OCI-M1 (cell line): ENCODE measurements at regions not wholly inside any gene's neighbourhood (a gene's known extent, or its start where the extent isn't known, plus 50 kb on each side); places are given as distances from the start of the nearest gene placed in this dataset.

Experiments
- DNase-seq: peaks from one replicate; lab custom pipeline; 2025; lab: John Stamatoyannopoulos, UW

DNA sequence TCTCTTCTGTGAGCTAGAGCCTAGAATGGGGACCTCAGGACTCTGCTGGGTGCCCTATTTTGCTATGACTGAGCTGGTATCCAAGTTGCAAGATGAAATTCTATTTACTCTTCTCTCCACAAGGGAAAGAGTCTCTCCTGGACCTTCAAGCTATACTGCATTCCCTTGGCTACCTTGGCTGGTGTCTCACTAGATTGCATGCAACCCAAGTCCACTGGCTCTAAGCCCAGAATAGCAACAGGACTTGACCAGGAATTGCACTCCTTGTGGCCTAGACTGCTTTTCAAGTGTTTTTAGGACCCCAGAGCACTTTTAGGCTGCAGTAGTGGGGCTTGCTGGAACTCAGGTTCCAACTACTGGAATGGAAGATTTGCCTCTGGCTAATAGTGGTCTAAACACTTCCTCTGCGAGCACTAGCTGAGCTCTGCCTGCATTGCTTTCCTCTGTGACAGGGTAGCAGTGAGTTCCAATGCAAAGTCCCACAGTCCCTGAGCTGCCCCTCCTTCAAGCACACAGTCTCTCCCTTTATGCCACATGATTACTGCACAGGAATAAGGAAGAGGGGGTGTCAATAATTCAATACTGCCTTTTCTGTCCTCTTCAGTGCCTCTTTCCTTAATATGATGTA lies 1009.1 kb upstream of the FLRT2 start:
- no peak for DNase-seq

DNA sequence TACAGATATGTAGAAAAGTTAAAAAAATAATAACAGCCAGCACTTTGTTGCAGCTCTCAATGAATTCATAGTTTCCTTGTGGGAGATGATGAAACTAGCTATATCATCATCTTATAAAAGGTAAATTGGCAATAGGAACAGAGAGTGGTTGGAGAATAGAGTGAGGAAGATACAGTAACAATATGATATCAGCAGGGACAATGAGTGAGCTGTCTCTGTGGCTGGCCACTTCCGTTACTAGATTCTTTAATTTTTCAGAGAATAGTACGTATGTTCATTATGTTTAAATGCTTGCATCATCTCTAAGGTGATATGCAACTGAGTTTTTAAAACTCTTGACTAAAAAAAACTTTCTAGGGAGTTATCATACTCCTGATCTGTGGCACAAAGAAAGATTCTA lies 1006.2 kb upstream of the FLRT2 start:
- DNase-seq = no peak

DNA sequence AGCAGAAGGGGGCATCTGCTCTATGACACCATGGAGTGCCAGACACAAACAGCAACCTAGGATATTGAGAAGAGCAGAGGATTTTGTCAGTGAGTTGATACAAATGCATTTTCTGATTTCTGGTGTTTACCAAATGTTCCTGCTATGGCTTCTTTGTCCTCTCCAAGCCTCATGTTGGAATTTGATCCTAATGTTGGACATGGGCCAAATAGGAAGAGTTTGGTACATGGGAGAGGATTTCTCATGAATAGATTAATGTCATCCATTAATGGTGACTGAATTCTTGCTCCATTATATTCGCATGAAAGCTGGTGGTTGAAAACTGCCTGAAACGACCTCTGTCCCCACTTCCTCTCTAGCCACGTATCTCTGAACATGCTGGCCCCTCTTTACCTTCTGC lies 1002.2 kb upstream of the FLRT2 start:
- no peak for DNase-seq

DNA sequence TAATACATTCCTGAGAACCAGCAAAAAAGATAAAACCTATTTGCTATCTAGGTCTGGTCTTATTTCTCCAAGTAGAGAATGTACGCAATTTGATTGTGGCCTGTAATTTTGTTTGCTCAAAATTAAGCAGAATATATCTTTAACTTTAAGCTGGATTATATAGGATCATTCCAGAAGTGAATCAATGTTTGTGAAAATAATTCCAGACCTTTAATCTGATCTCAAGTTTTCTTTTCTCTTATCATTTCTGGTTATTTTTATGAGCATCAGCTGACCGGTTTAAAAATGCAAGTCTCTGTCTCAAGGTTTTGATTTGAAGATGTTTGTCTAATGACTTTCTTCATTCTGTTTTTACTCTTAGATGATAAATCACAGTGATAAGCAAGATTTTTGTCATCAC lies 997.9 kb upstream of the FLRT2 start:
- no peak for DNase-seq

DNA sequence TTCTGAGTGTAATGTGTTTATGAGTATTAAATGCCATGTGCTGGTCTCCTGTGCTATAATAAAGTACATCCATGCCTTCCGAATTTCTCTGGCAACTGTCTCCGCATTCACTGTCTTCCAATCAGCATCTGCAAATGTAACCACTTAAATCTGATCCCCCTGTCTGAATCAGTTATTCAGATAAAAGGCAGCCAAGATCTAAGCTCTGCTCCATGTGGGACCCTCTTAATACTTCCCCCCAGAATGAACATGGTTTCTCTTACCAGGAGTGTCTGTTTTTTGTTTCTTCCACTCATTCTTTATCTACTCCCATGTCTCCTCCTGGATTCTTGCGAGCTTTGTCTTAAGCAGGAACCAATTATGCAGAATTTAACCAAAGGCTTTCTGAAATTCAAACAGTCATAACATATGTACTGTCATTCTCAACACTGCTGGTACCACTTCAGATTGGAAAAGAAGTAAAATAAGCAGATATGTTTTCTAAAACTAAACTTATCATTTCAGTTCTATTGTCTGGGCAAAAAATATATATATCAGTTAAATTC lies 996.7 kb upstream of the FLRT2 start:
- DNase-seq = no peak

DNA sequence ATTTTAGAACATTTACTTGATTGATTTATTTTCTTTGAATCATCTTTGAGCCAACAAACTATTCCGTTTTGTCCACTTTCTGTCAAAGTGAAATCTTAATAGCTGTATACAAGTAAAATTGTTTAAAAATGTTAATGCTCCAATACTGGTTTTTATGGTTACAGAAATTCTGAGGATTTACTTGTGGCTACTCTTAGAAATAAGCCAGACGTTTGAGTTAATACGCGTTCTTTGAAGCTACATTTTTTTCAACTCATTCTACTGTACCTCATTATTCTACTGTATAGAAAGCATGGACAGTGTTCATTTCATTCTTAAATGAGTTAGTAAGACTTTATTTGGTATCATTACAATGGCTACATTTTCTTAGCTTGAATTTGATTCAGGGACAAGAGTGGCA lies 996.2 kb upstream of the FLRT2 start:
- DNase-seq = no peak

DNA sequence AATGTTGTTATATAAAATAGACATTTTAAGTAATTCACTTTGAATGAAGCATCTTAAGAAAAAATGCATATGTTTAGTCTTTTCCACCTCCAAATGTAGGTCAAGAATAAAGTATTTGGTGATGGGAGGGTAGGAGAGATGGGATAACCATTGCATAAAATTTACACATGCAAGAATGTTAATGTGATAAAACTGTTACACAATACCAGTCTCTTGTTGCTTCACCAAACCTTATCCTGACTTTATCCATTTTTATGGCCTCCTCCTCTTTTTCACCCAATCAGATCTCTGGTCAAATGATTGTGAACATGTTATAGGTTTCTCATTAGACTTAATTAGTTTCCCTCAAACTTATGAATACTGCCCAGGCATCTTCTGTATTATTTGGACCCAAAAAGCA lies 994.5 kb upstream of the FLRT2 start:
- DNase-seq = peak; percentile 23

DNA sequence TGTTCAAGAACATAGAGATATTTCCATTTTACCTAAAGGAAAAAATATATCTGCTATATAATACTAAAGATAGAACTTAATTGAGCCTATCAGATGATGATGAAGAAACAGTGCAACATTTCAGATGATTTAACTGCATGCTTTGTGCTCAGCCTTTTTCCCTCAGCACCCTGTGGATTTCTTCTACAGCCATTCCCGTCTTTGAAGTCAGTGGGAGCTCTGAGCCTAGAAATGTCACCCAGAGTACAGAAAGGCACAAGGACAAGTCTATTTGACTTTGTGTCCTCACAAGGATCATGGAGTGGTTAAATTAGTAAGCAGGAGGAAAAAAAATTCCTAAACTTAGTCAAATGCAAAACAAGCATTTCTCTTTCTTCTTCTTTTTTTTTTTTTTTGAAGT lies 994.0 kb upstream of the FLRT2 start:
- DNase-seq = no peak

DNA sequence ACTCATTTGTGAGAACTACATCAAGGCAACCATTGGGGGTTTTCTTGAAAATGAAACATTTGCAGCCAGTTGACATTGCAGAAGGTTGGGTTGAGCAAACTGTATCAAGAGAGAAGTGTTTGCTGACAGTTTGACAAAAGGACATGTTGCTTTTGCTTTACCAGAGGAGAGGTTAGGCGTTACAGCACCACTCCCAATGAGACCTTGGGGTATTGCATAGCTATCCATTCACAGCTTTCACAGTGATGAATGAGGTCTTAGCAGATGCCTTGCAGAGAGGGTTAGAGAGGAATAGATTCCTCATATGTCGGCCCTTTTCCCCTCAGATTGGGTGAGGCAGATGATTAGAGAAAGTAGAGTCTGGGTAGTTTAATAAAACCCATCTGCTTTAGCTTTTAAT lies 988.9 kb upstream of the FLRT2 start:
- no peak for DNase-seq

DNA sequence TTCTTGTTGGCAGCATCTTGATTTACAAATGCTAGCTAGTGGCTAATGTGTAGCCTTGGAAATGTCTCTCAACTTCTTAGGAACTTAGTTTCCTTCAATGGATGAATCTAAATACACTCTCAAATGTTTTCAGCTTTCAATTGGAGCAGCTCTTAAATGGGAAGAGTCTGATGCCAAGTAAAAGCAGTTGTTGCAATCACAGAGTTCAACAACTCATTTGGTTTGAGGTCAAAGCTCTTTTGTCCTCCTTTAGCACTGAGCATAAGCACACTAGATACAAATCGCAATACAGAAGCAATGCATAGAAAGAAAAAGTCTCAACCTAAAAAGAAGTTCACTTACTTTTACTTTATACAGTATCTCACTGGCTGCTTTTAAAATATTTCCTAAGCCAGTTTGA lies 986.1 kb upstream of the FLRT2 start:
- DNase-seq = no peak

DNA sequence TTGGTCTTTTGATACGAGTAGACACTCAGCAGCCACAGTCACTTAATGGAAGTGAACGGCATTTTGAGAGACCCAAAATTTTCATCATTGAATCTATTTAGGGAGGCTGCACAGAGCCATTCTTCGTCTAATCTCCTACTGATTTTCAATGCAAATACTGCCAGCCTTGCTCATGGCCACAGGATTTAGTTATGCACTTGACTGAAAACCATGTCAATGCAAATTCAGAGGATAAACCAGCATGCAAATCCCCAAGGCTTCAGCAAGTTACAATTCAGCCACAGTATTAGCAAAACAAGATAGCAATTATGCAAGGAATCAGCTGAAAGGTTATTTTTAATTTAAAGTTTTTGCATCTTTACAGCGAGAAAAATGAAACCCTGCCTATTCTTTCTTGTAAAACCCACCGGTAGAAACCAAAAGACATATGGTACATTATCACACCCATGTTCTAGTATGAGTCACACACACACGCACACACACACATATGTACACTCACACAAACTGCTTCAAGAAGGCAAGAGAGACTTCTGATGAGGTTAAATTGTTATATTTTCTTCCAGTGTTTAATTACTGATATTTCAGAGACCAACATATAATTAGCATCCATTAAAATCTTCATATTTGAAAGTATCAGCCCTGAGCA lies 985.3 kb upstream of the FLRT2 start:
- DNase-seq = no peak

DNA sequence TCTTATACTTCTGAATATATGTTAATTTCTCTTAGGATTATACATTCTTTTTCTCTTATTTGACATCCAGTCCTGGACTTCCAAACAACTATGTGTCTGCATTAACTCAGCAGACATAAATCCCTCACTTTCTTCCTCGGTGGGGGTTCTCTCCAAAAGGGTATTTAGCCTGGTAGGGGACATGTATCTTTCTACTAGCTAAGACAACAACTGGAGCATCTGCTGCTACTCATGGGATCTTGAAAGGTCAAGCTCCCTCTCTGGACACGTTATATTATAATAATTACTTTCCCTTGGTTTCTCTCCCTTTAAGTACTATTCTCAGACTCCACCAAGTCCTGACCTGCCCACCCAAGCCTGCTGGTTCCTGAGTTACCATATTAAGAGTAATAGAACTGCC lies 983.7 kb upstream of the FLRT2 start:
- no peak for DNase-seq

DNA sequence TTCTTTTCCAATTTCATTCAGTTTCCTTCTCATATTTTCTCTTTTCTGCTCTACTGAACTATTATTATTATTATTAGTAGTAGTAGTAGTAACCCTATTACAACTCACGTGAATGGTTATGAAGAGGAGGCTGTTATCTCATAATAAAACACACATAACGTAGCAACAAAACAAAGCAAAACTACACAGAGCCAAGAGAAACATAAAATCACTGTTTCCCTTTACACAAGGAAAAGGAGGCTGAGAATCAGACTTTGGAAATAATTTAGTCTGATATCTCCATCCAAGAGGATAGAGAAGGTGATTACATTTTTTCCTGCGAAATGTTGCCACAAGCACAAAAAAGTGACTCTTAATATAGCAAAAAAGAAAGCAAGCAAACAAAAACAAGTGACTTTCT lies 975.8 kb upstream of the FLRT2 start:
- no peak for DNase-seq

DNA sequence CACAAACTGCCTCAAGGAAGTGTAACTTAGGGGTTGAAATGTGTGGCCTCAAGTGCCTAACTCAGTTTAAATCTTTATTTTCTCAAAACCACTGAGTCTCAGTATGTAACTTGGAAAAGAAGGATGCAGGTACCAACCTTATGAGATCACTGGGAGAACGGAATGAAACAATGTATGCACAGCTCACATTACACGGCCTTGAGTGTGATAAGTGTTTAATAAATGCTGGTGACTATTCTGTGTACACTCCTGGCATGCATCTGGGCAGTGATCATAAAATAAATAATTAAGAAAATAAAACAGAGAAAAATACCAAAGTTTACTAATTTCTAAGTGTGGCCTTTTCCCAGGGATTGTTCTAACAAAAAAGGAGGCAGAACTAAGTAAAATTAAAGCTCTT lies 974.5 kb upstream of the FLRT2 start:
- DNase-seq = no peak

DNA sequence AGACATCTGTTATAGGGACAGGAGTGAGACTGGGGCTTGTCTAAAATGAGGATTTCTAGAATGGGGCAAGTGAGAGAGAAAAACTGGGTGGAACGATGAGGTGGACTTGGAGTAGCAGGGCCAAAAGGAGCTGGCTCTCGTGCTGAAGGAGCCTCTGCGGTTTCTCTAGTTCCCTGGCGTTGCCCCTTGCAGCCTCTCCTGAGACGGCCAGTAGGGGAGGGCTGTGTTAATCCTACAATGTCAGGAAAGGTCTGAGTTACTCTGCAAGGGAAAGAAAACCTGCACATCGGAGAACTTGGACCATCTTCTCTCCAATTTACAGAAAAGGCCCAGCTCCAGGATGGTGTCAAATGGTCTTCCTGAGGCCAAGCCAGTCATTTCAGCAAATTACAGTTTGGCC lies 963.8 kb upstream of the FLRT2 start:
- no peak for DNase-seq

DNA sequence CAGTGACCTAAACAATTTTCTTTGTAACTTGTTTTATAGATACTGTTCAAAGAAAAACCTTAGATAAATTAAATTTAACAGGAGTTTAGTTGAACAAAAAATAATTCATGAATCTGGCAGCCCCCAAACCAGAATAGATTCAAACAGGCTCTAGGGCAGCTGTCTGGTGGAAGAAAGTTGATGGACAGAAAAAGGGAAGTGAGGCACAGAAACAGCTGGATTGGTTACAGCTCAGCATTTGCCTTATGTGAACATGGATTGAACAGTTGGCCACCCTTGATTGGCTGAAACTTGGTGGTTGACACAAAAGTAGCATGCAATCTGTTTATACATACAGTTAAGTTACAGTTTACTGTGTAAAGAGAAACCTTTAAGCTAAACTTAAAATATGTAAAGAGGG lies 954.3 kb upstream of the FLRT2 start:
- peak; percentile 7 for DNase-seq

DNA sequence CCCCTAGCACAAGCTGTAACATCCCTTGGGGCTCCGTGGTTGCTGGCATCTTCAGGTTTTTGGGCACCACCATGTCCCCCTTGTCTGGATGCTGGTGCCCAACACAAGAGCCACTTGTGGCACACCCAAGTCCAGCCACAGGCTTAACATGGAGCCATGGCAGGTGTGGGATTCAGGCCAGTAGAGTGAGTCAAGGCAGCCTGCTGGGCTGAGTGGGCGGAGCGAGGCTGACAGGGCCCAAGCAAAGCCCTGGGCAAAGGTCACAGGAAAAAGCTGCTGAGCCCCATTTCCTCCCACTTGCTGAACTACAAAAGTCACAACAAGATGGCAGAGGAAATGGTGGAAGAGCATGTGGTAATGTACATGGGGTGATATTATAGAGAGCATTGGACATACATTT lies 950.7 kb upstream of the FLRT2 start:
- DNase-seq = no peak

DNA sequence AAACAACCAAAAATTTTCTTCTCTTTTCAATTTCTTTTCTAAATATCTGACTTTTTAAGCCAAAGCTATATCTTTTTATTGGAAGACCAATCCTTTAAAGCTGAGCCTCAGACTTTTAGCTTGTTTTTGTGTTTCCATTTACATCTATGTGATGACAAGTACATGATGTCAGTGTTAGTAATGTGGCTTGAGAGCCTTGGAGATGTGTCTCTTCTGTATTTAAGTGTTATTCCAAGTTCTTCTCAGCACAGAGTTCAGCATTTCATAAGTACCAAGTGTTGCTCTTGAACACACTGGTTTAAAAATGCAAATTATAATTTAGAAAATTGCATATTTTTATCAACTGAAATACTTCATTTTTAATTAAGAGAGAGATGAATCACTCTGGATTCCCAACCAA lies 948.9 kb upstream of the FLRT2 start:
- no peak for DNase-seq

DNA sequence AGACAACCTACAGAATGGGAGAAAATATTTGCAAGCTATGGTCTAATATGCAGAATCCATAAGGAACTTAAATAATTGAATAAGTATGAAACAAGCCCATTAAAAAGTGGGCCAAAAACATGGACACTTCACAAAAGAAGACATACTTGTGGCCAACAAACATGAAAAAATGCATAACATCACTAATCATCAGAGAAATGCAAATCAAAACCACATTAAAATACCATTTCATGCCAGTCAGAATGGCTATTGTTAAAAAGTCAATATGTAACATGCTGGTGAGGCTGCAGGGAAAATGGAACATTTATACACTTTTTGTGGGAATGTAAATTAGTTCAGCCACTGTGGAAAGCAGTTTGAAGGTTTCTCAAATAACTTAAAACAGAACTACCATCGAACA lies 945.4 kb upstream of the FLRT2 start:
- no peak for DNase-seq

DNA sequence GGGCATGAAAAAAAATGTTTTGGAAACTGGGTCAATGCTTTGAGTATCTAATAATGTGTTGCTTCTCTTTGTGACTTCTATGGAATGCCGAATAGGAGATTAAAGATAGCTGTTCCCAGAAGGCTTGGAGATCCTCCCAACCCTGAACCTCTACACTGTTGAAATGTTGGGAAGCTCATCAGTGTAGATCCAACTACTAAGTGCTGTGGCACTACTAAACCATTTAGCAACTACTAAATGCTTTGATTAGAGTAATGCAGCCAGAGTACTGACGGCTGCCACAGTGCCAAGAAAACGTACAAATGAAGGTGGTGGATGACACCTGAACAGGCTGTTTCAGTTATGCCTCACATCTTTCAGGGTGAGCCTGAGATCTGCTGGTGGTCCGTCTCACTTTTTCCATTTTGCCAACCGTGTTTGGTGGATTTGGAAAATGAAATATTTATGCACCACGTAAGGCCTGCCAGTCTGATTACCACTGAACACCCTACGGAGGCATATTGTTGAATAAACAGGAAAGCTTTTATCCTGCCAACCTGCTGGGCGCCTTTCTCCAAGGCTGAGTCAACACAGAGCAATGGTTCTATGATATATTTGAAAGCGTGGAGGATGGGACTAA lies 938.0 kb upstream of the FLRT2 start:
- DNase-seq = no peak

DNA sequence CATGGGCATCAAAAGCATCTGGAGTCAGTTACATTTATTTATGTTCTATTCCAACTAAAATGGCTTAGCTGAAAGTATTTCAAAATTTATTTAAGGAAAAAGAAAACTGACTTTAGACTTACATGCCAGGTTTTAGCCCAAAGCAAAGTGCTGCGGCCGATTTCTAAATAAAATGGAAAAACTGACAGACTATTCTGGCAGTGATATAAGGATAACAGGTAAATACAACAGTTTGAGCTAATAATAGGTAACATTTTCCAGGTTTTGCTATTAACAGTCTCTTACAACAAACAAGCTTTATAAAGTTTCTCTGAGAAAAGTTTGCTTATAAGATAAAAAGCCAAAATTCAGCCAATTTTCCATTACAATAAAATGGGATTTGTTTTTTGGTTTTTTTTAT lies 937.2 kb upstream of the FLRT2 start:
- DNase-seq = no peak

DNA sequence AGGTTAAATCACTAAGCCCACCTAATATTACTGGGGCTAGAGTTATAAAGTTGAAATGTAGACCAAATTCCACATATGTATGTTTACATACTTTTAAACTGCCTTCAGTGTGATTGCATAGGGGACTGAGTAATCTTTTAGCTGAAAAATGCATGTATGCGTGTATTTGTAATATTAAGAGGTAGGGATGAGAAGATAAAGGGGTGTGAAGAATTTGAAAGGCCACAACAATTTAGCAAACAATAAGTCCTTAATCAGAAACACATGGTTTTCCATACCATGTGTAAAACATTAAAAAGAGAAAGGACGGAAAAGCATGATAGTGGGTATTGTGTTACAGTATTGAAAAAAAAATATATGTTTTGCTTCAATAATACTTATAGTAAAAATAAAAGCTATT lies 919.9 kb upstream of the FLRT2 start:
- no peak for DNase-seq

DNA sequence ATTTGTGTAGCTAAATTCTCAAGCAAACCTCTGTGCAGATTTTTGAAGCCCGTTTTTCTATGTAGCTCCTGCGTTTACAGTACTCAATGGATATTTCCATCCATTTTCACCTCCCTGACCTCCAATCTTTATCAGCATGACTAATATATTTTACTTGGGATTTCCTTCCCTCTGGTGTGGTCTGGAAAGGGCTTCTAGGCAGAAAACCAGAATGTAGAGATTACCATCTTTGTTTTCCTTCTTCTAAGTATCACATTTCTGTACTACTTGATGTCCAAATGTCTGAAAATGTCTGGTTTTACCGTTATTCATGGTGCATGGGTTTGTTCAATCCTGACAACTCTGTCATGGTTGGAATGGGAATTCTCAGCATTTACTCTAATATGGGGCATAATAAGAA lies 907.6 kb upstream of the FLRT2 start:
- DNase-seq = peak; percentile 16

DNA sequence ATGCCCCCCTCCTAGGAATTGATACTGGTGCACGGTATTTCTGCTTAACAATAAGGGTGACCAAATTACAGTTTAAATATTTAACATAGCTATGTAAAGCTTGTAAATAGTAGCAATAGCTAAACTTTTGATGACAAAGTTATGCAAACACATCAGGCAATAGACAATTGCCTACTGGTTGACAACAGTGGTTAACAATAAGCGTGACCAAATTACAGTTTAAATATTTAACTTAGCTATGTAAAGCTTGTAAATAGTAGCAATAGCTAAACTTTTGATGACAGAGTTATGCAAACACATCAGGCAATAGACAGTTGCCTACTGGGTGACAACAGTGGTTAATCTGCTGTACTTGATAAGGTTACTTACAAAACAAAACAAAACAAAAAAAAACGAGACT lies 886.5 kb upstream of the FLRT2 start:
- no peak for DNase-seq
